Endothelial cell (in vitro differentiated cells): ENCODE measurements at regions not wholly inside any gene's neighbourhood (a gene's known extent, or its start where the extent isn't known, plus 50 kb on each side); places are given as distances from the start of the nearest gene placed in this dataset.
"Not testable (repeated sequence)": the region's sequence is repeated elsewhere in the genome, so short reads cannot be mapped to it uniquely, and the experiment has no call there.

Experiments used
- DNase-seq: peaks from one replicate; pipeline ENCODE4 v3.0.0; 2021; ENCODE audit warnings: low spot score
- H3K27ac Mint-ChIP-seq: one replicate; pipeline ENCODE4 v1.8.0; 2021; ENCODE audit warnings: mixed read lengths, inconsistent platforms; ENCODE audit not compliant: unreplicated experiment
- H3K27me3 Mint-ChIP-seq: one replicate; pipeline ENCODE4 v1.8.0; 2021; ENCODE audit warnings: mild to moderate bottlenecking, moderate library complexity, mixed read lengths, inconsistent platforms; ENCODE audit not compliant: unreplicated experiment
- H3K36me3 Mint-ChIP-seq: one replicate; pipeline ENCODE4 v1.8.0; 2021; ENCODE audit warnings: mild to moderate bottlenecking, low read depth, mixed read lengths, inconsistent platforms; ENCODE audit not compliant: unreplicated experiment
- H3K4me1 Mint-ChIP-seq: one replicate; pipeline ENCODE4 v1.8.0; 2021; ENCODE audit warnings: mild to moderate bottlenecking, mixed read lengths, inconsistent platforms; ENCODE audit not compliant: unreplicated experiment
- H3K4me3 Mint-ChIP-seq: one replicate; pipeline ENCODE4 v1.8.0; 2021; ENCODE audit warnings: mild to moderate bottlenecking, mixed read lengths, inconsistent platforms; ENCODE audit not compliant: unreplicated experiment
- H3K9me3 Mint-ChIP-seq: one replicate; pipeline ENCODE4 v1.8.0; 2021; ENCODE audit warnings: mixed read lengths, inconsistent platforms; ENCODE audit not compliant: unreplicated experiment
- TF ChIP-seq, protein P1 (sequence below): fragments of 200-600 bp; sonication (generic); IDR thresholded peaks from one replicate; pipeline ENCODE4 v1.5.0; 2021; ENCODE audit warnings: antibody characterized with exemption; ENCODE audit not compliant: unreplicated experiment

GRCh38 chr5:50501491-50502228 is 60.6 kb upstream of the EMB start:
- Mint-ChIP-seq H3K4me3 (no peak overlapping the region), H3K36me3 (peaks cover under 1% of the 10 kb centered on the region), H3K9me3 (peaks cover under 1% of the 10 kb centered on the region), H3K27me3 (no peaks in the 10 kb centered on the region), H3K4me1 (no peaks in the 10 kb centered on the region), H3K27ac (no peak overlapping the region)
- TF ChIP-seq, protein P1, sequence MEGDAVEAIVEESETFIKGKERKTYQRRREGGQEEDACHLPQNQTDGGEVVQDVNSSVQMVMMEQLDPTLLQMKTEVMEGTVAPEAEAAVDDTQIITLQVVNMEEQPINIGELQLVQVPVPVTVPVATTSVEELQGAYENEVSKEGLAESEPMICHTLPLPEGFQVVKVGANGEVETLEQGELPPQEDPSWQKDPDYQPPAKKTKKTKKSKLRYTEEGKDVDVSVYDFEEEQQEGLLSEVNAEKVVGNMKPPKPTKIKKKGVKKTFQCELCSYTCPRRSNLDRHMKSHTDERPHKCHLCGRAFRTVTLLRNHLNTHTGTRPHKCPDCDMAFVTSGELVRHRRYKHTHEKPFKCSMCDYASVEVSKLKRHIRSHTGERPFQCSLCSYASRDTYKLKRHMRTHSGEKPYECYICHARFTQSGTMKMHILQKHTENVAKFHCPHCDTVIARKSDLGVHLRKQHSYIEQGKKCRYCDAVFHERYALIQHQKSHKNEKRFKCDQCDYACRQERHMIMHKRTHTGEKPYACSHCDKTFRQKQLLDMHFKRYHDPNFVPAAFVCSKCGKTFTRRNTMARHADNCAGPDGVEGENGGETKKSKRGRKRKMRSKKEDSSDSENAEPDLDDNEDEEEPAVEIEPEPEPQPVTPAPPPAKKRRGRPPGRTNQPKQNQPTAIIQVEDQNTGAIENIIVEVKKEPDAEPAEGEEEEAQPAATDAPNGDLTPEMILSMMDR = no peak
- DNase-seq = no peak

GRCh38 chr5:50513028-50513457 is 72.0 kb upstream of the EMB start:
- not testable (repeated sequence) for DNase-seq, H3K9me3 Mint-ChIP-seq, H3K4me3 Mint-ChIP-seq, H3K4me1 Mint-ChIP-seq, H3K27me3 Mint-ChIP-seq, H3K36me3 Mint-ChIP-seq, H3K27ac Mint-ChIP-seq
- TF ChIP-seq, protein P1 = peak; percentile 68

- H3K4me3 Mint-ChIP-seq, H3K4me1 Mint-ChIP-seq, H3K27ac Mint-ChIP-seq, H3K9me3 Mint-ChIP-seq, H3K36me3 Mint-ChIP-seq, H3K27me3 Mint-ChIP-seq, DNase-seq: not testable (repeated sequence)
Measured at GRCh38 chr5:50521060-50521459, 80.0 kb upstream of the EMB start.

GRCh38 chr5:50527514-50528060 is 86.5 kb upstream of the EMB start:
- not testable (repeated sequence) for H3K4me3 Mint-ChIP-seq, H3K4me1 Mint-ChIP-seq, H3K9me3 Mint-ChIP-seq, H3K27ac Mint-ChIP-seq, DNase-seq, H3K36me3 Mint-ChIP-seq, H3K27me3 Mint-ChIP-seq

DNA sequence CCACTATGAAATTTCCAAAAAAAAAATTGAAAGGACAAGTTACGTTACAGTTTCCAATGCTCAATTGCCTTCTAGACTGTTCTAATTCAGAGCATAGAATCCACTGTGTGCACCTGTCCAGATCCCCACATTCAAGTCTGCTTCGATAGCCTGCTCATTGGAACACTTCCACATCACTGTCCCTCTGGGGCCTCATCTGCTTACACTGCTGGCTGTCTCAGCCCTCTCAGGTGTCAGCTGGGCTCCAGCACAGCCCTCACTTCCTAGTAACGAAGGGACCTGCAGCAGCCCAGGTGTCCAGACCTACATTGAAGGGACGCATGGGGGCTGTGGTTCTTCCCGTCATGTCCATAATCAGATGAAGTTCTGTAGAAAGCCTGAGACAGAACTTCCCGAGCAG is 94.3 kb upstream of the EMB start:
- no peak overlapping the region for H3K4me3 Mint-ChIP-seq
- peaks cover 2% of the 10 kb centered on the region for H3K27me3 Mint-ChIP-seq
- no peaks in the 10 kb centered on the region for H3K4me1 Mint-ChIP-seq
- H3K9me3 Mint-ChIP-seq = no peaks in the 10 kb centered on the region
- H3K36me3 Mint-ChIP-seq = no peaks in the 10 kb centered on the region
- no peak overlapping the region for H3K27ac Mint-ChIP-seq
- TF ChIP-seq, protein P1 = no peak
- DNase-seq = no peak

DNA sequence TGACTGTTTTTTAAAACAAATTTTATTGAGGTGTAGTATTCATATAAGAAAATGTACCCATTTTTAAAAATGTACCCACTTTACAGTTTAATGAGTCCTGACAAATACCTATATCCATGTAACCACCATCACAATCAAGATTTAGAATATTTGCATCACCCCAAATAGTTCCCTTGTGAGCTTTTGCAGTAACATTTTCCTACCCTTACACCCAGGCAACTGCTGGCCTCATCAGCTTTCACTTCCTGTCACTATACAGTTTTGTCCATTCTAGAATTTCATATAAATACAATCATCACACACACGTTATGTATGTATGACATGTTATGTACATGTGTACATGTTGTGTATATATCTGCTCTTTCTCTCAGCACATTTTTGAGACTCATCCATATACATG is 96.4 kb upstream of the EMB start:
- not testable (repeated sequence) for H3K36me3 Mint-ChIP-seq, H3K27ac Mint-ChIP-seq, DNase-seq, H3K4me1 Mint-ChIP-seq, H3K4me3 Mint-ChIP-seq, H3K27me3 Mint-ChIP-seq, H3K9me3 Mint-ChIP-seq
